IMR-90 (cell line): ENCODE measurements at regions not wholly inside any gene's neighbourhood (a gene's known extent, or its start where the extent isn't known, plus 50 kb on each side); places are given as distances from the start of the nearest gene placed in this dataset.

Experiments used
- BHLHE40 ChIP-seq: fragments of 150-350 bp; IDR thresholded peaks from 2 replicates; pipeline ENCODE4 v1.6.1; 2016; ENCODE audit warnings: mild to moderate bottlenecking, low read depth, low read length
- CEBPB ChIP-seq: IDR thresholded peaks from 2 replicates; pipeline ENCODE4 v1.6.1; 2012; ENCODE audit warnings: low read depth, low read length, improper control_type of control experiment
- FOS ChIP-seq: fragments of 150-350 bp; IDR thresholded peaks from 2 replicates; pipeline ENCODE4 v1.6.1; 2016; ENCODE audit warnings: low read depth, low read length
- MAFK ChIP-seq: IDR thresholded peaks from 2 replicates; pipeline ENCODE4 v1.6.1; 2012; ENCODE audit warnings: low read depth, low read length, improper control_type of control experiment
- MAZ ChIP-seq: IDR thresholded peaks from 2 replicates; pipeline ENCODE4 v1.6.1; 2012; ENCODE audit warnings: low read depth, mild to moderate bottlenecking, low read length, improper control_type of control experiment, moderate library complexity, borderline replicate concordance
- MXI1 ChIP-seq: IDR thresholded peaks from 2 replicates; pipeline ENCODE4 v1.6.1; 2012; ENCODE audit warnings: low read depth, mild to moderate bottlenecking, low read length, moderate library complexity, borderline replicate concordance
- NFE2L2 ChIP-seq: fragments of 150-350 bp; IDR thresholded peaks from 2 replicates; pipeline ENCODE4 v1.6.1; 2016; ENCODE audit warnings: low read depth, mild to moderate bottlenecking, low read length
- POLR2A ChIP-seq: IDR thresholded peaks from 2 replicates; pipeline ENCODE4 v1.6.1; 2012; ENCODE audit warnings: mild to moderate bottlenecking, low read depth, low read length
- RAD21 ChIP-seq: IDR thresholded peaks from 2 replicates; pipeline ENCODE4 v1.6.1; 2012; ENCODE audit warnings: low read length, improper control_type of control experiment
- RCOR1 ChIP-seq: IDR thresholded peaks from 2 replicates; pipeline ENCODE4 v1.6.1; 2012; ENCODE audit warnings: mild to moderate bottlenecking, low read length, improper control_type of control experiment; ENCODE audit not compliant: insufficient replicate concordance
- SMC3 ChIP-seq: fragments of 150-350 bp; IDR thresholded peaks from 2 replicates; pipeline ENCODE4 v1.6.1; 2016; ENCODE audit warnings: low read depth, mild to moderate bottlenecking, antibody characterized with exemption, low read length, moderate library complexity
- TF ChIP-seq, protein P1 (sequence below): conservative IDR thresholded peaks from 2 replicates; pipeline ENCODE4 v1.5.1; 2012; ENCODE audit warnings: mild to moderate bottlenecking, low read depth, low read length, improper control_type of control experiment
- TF ChIP-seq, protein P2 (sequence below): fragments of 150-350 bp; IDR thresholded peaks from 2 replicates; pipeline ENCODE4 v1.6.1; 2017; ENCODE audit warnings: mild to moderate bottlenecking, antibody characterized with exemption, low read length, low read depth

DNA sequence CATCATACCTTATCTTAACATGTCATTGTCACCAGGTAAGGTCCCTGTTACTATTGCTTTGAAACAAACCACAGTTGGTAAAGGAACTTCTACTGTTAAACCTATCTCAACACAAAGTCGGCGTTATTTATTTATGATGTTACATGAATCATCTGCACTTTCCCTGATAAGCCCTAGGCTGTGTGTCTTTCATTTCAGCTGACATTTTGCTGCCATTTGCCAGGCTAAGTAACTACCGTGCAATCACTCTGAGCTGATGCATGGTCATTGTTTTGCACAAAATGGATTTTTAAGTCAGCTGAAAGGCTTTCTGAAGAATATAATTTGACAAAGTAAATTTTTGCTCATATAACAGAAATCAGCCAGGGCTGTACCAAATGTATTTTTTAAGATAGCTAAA is 546.5 kb downstream of the ZNF608 start:
- TF ChIP-seq CEBPB (no peak), SMC3 (no peak), FOS (no peak), POLR2A (no peak), MAZ (no peak), MXI1 (no peak), BHLHE40 (no peak), MAFK (no peak), RAD21 (no peak), RCOR1 (no peak), NFE2L2 (no peak)
- TF ChIP-seq, protein P1, sequence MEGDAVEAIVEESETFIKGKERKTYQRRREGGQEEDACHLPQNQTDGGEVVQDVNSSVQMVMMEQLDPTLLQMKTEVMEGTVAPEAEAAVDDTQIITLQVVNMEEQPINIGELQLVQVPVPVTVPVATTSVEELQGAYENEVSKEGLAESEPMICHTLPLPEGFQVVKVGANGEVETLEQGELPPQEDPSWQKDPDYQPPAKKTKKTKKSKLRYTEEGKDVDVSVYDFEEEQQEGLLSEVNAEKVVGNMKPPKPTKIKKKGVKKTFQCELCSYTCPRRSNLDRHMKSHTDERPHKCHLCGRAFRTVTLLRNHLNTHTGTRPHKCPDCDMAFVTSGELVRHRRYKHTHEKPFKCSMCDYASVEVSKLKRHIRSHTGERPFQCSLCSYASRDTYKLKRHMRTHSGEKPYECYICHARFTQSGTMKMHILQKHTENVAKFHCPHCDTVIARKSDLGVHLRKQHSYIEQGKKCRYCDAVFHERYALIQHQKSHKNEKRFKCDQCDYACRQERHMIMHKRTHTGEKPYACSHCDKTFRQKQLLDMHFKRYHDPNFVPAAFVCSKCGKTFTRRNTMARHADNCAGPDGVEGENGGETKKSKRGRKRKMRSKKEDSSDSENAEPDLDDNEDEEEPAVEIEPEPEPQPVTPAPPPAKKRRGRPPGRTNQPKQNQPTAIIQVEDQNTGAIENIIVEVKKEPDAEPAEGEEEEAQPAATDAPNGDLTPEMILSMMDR = no peak
- TF ChIP-seq, protein P2, sequence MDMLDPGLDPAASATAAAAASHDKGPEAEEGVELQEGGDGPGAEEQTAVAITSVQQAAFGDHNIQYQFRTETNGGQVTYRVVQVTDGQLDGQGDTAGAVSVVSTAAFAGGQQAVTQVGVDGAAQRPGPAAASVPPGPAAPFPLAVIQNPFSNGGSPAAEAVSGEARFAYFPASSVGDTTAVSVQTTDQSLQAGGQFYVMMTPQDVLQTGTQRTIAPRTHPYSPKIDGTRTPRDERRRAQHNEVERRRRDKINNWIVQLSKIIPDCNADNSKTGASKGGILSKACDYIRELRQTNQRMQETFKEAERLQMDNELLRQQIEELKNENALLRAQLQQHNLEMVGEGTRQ = no peak
